OCI-LY1 (cell line): ENCODE measurements at regions not wholly inside any gene's neighbourhood (a gene's known extent, or its start where the extent isn't known, plus 50 kb on each side); places are given as distances from the start of the nearest gene placed in this dataset.

Source experiments
- H2AFZ ChIP-seq: fragments of 200-600 bp; sonication (generic), shearing (Covaris generic); 2 replicates; pipeline ENCODE4 v1.6.0; 2014; ENCODE audit warnings: antibody characterized with exemption, mild to moderate bottlenecking, low read length
- H3F3A ChIP-seq: fragments of 200-600 bp; sonication (generic), shearing (Covaris generic); 2 replicates; pipeline ENCODE4 v1.6.0; 2014; ENCODE audit warnings: mild to moderate bottlenecking, antibody characterized with exemption, low read length, moderate library complexity; ENCODE audit not compliant: insufficient read depth
- H3K27ac ChIP-seq: fragments of 200-600 bp; sonication (generic); 2 replicates; pipeline ENCODE4 v1.5.1; 2014; ENCODE audit warnings: low read length, mixed run types, mild to moderate bottlenecking, low read depth; ENCODE audit not compliant: poor library complexity, severe bottlenecking
- H3K27me3 ChIP-seq: fragments of 200-600 bp; sonication (generic); 2 replicates; pipeline ENCODE4 v1.6.0; 2014; ENCODE audit warnings: antibody characterized with exemption, mild to moderate bottlenecking, low read length, moderate library complexity; ENCODE audit not compliant: insufficient read depth
- H3K36me3 ChIP-seq: fragments of 200-600 bp; sonication (generic); 2 replicates; pipeline ENCODE4 v1.6.1; 2014; ENCODE audit warnings: mild to moderate bottlenecking, antibody characterized with exemption, low read length, moderate library complexity, mixed read lengths; ENCODE audit not compliant: insufficient read depth
- H3K4me1 ChIP-seq: fragments of 200-600 bp; sonication (generic); 2 replicates; pipeline ENCODE4 v1.5.1; 2014; ENCODE audit warnings: mild to moderate bottlenecking, low read length, moderate library complexity; ENCODE audit not compliant: insufficient read depth, severe bottlenecking
- H3K4me2 ChIP-seq: fragments of 200-600 bp; sonication (generic), shearing (Covaris generic); 2 replicates; pipeline ENCODE4 v1.6.1; 2014; ENCODE audit warnings: low read length
- H3K4me3 ChIP-seq: fragments of 200-600 bp; sonication (generic); 2 replicates; pipeline ENCODE4 v1.5.1; 2014; ENCODE audit warnings: low read length, low read depth, mild to moderate bottlenecking, mixed read lengths; ENCODE audit not compliant: poor library complexity, severe bottlenecking
- H3K79me2 ChIP-seq: fragments of 200-600 bp; shearing (Covaris generic); 2 replicates; pipeline ENCODE4 v1.6.1; 2016; ENCODE audit warnings: mixed run types, low read length, mixed read lengths; ENCODE audit not compliant: insufficient read depth
- H3K9ac ChIP-seq: fragments of 200-600 bp; sonication (generic), shearing (Covaris generic); 2 replicates; pipeline ENCODE4 v1.6.1; 2014; ENCODE audit warnings: mild to moderate bottlenecking, low read length, mixed read lengths
- H3K9me2 ChIP-seq: fragments of 200-600 bp; sonication (generic), shearing (Covaris generic); 2 replicates; pipeline ENCODE4 v1.6.1; 2014; ENCODE audit warnings: low read depth, mild to moderate bottlenecking, low read length, mixed read lengths
- H3K9me3 ChIP-seq: fragments of 200-600 bp; shearing (Covaris generic); 2 replicates; pipeline ENCODE4 v1.6.1; 2014; ENCODE audit warnings: low read length, mixed read lengths
- H4K20me1 ChIP-seq: fragments of 200-600 bp; sonication (generic), shearing (Covaris generic); 2 replicates; pipeline ENCODE4 v1.6.0; 2016; ENCODE audit warnings: mild to moderate bottlenecking, low read length; ENCODE audit not compliant: insufficient read depth
- CTCF ChIP-seq: fragments of 200-600 bp; sonication (generic), shearing (Covaris generic); IDR thresholded peaks from 2 replicates; pipeline ENCODE4 v1.5.1; 2017; ENCODE audit warnings: mild to moderate bottlenecking, antibody characterized with exemption, low read length, moderate library complexity, mixed read lengths
- EZH2 ChIP-seq: fragments of 200-600 bp; sonication (generic), shearing (Covaris generic); IDR thresholded peaks from 2 replicates; pipeline ENCODE4 v1.8.0; 2017; ENCODE audit warnings: borderline replicate concordance, mixed run types, mild to moderate bottlenecking, antibody characterized with exemption, low read length, moderate library complexity, mixed read lengths

- H3K4me1 ChIP-seq: no peaks in the 10 kb centered on the region
- H3K27ac ChIP-seq: no peak overlapping the region
These were observed 50.7 kb upstream of the H6PD start for GRCh38 chr1:9183898-9184297.

GRCh38 chr1:9184749-9185148 is 49.8 kb upstream of the H6PD start:
- no peaks in the 10 kb centered on the region for H3K79me2 ChIP-seq
- no peak overlapping the region for H2AFZ ChIP-seq
- H3K27ac ChIP-seq: no peak overlapping the region
- no peaks in the 10 kb centered on the region for H4K20me1 ChIP-seq
- no peak overlapping the region for H3K4me2 ChIP-seq
- no peaks in the 10 kb centered on the region for H3K4me1 ChIP-seq
- H3K4me3 ChIP-seq: no peak overlapping the region
- H3K9me2 ChIP-seq: no peaks in the 10 kb centered on the region
- no peaks in the 10 kb centered on the region for H3K9me3 ChIP-seq
- no peaks in the 10 kb centered on the region for H3K36me3 ChIP-seq
- H3F3A ChIP-seq: no peaks in the 10 kb centered on the region
- H3K9ac ChIP-seq: no peak overlapping the region
- TF ChIP-seq CTCF (no peak), EZH2 (no peak)
- H3K27me3 ChIP-seq: peaks cover 12% of the 10 kb centered on the region

More at GRCh38 chr1:9183898-9184297, 50.7 kb upstream of the H6PD start:
- Histone ChIP-seq H3K9ac (no peak overlapping the region), H2AFZ (no peak overlapping the region), H4K20me1 (no peaks in the 10 kb centered on the region), H3K4me2 (no peak overlapping the region), H3K9me2 (no peaks in the 10 kb centered on the region), H3K9me3 (no peaks in the 10 kb centered on the region), H3K79me2 (no peaks in the 10 kb centered on the region), H3F3A (no peaks in the 10 kb centered on the region), H3K4me3 (no peak overlapping the region), H3K27me3 (peaks cover 12% of the 10 kb centered on the region), H3K36me3 (no peaks in the 10 kb centered on the region)
- TF ChIP-seq EZH2: no peak
- no peak for TF ChIP-seq CTCF
